ENCODE measurements at regions not wholly inside any gene's neighbourhood (a gene's known extent, or its start where the extent isn't known, plus 50 kb on each side); places are given as distances from the start of the nearest gene placed in this dataset.

DNA sequence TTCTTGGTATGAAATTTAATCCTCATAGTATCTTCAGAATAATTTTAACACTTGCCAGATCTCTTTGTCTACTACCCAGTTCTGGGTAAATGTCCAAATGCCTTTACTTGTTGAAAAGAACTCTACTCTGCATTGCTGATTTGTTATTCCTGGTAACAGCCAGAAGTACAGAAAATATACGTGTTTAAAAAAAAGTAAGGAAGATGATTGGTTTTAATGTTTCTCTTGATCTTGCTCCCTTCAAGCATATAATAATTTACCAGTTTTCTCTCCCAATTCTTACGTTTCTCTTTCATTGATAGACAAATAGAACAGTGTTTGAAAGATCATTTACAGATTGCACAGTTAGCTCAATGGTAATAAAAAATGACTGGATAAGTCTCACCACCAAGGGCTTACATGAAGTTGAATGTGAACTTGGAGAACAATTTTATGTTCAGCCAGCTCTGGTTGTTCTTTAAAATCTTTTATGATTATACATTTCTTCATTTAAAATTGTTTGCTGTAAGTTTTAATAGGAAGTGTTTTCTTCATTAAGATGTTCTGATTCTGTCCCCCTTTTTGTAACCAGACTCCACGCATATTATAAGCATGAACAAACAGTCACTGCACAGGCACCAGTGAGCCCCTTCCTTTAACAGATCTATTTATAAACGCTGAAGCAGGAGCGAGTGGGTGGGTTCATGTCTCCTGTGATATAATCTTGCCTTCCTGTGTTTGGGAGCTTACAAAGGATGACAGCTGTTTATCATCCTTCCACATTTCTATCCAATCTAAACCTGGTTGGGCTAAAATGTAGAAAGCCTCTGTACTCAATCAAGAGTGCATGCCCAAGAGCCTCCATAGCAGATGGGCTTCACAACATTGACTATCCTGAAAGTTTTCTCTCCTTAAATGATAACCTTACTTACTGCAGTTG, 299.5 kb downstream of the PRL start:
- peaks cover 22% of the 10 kb centered on the region for H3K4me1 Mint-ChIP-seq (ENCODE audit: low read depth)
- H3K36me3 Mint-ChIP-seq (ENCODE audit: insufficient read depth in 2 of 2), result no peaks in the 10 kb centered on the region
- H3K9me3 Mint-ChIP-seq, result no peaks in the 10 kb centered on the region
- DNase-seq (no peak), ATAC-seq (replicated peaks in 1 of 2) (no peak)
- no peak overlapping the region for H3K4me3 Mint-ChIP-seq
- no peak overlapping the region for H3K27ac Mint-ChIP-seq
- H3K27me3 Mint-ChIP-seq (ENCODE audit: low read depth), result peaks cover 22% of the 10 kb centered on the region

DNA sequence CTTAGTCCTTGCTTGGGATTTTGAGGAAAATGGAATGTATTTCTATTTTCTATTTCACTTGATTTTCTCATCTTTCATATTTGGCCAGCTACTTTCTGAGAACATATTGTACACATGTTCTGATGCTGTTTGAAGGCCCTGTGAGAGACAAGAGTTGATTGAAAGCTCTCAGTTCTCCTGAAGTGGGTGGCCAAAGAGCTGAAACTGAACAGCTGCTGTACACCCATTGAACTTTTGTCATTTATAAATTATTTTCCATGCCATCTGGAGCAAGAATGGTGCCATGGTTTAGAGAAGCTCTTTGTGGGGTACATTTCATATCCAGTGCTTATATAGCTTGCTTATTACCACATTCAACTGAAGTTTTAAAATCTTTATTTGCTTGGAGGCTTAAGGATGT, 298.3 kb downstream of the PRL start:
- no peak for DNase-seq
- Mint-ChIP-seq H3K27ac (no peak overlapping the region), H3K4me1 (ENCODE audit: low read depth) (peaks cover 12% of the 10 kb centered on the region), H3K9me3 (no peaks in the 10 kb centered on the region), H3K4me3 (no peak overlapping the region), H3K36me3 (ENCODE audit: insufficient read depth in 2 of 2) (no peaks in the 10 kb centered on the region), H3K27me3 (ENCODE audit: low read depth) (peaks cover 15% of the 10 kb centered on the region)
- no peak for ATAC-seq (replicated peaks in 1 of 2)

DNA sequence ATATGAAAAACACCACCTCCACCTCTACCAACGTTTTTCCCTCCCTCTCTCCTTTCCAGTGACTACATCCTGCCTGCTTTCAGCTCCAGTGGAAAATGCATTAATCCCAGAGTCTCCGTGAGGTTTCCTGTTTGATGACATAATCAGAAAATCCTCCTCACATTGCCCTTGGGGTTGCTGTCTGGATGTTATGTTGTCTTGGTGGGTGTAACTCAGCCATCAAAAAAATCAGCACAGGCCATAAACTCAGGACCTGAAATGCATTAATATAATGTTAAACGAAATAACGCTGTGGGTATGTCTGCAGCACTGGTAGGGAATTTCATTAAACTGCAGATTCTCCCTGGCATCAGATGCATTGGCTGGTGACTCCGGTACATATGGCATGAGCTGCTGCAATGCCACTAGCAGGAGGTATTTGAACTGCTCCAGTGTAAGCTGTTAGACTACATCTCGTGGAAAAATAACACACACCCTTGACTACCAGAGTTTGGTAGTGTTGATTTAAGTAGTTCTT, 297.8 kb downstream of the PRL start:
- H3K27me3 Mint-ChIP-seq (ENCODE audit: low read depth), result peaks cover 15% of the 10 kb centered on the region

DNA sequence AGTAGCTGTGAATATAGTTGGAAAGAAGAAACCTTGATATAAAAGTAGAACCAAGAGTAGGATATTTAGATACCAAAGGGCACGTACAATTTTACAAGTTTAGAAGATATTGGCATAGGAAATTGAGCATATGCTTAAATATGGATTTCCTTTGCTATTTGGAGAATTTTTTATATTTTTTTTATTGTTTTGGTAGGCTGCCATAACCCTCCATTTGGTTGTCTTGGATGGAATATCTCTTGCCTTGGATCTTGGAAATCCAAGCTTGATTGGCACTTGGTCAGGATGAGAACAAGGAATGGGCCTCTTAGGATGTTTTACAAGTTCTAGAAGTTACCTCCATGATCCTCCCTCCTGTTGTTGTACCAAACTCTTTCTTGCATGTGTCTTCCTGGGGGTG, 297.1 kb downstream of the PRL start:
- H3K9me3 Mint-ChIP-seq, result no peaks in the 10 kb centered on the region
- DNase-seq, result no peak
- no peak overlapping the region for H3K27ac Mint-ChIP-seq
- H3K4me3 Mint-ChIP-seq, result no peak overlapping the region
- no peak for ATAC-seq (replicated peaks in 1 of 2)
- no peaks in the 10 kb centered on the region for H3K36me3 Mint-ChIP-seq (ENCODE audit: insufficient read depth in 2 of 2)
- H3K27me3 Mint-ChIP-seq (ENCODE audit: low read depth), result peaks cover 15% of the 10 kb centered on the region
- H3K4me1 Mint-ChIP-seq (ENCODE audit: low read depth), result peaks cover 12% of the 10 kb centered on the region

More for the DNA sequence above, 297.8 kb downstream of the PRL start:
- no peaks in the 10 kb centered on the region for H3K9me3 Mint-ChIP-seq
- no peaks in the 10 kb centered on the region for H3K36me3 Mint-ChIP-seq (ENCODE audit: insufficient read depth in 2 of 2)
- H3K27ac Mint-ChIP-seq, result no peak overlapping the region
- peaks cover 12% of the 10 kb centered on the region for H3K4me1 Mint-ChIP-seq (ENCODE audit: low read depth)
- no peak for DNase-seq
- ATAC-seq (replicated peaks in 1 of 2), result no peak
- no peak overlapping the region for H3K4me3 Mint-ChIP-seq

DNA sequence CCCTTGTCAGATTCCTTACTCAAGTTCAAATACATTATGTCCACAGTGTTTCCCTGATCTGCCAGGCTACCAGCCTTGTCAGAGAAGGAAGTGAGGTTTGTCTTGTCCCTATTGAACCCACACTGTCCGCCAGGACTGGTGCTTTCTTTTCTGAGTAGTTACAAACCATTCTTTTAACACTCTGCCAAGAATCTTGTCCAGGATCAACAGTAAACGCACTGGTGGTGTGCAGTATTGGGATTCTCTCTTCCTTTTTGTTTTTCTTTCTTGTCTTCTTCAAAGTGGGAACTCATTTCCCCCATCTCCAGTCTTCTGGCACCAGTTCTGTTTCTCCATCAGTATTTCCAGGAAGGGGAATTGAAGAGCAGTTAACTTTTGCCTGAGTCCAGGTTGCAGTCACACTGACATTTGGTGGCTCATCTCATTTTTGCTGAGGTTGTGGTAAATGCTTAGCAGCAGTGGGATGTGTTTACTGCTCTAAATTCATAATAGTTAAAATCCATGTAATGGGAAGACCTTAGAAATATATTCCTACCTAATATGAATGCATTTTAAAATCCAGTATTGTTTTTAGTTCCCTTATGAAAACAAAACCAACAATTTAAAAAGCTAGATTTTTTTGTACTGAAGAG, 295.3 kb downstream of the PRL start:
- Mint-ChIP-seq H3K27me3 (ENCODE audit: low read depth) (peaks cover 15% of the 10 kb centered on the region), H3K4me1 (ENCODE audit: low read depth) (peaks cover 12% of the 10 kb centered on the region), H3K36me3 (ENCODE audit: insufficient read depth in 2 of 2) (no peaks in the 10 kb centered on the region), H3K9me3 (no peaks in the 10 kb centered on the region), H3K27ac (no peak overlapping the region), H3K4me3 (no peak overlapping the region)
- ATAC-seq (replicated peaks in 1 of 2), result no peak
- no peak for DNase-seq

DNA sequence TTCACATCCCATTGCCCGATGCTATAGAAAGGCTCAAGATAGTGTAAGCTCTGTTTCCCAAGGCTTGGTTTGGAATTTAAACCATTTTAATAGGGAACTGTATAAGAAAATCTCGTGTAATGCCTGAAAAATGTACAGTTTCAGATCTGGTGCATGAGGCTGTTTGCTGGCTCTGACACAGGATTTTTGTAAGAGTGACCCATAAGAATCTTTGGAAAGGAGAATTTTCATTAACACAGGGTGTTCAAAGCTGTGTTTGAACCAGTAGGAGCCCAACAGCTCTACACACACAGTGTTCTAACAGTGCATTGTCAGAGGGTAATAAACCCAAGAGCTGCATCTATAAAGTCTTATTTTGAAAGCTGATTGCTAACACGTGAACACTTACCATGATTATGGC, 293.5 kb downstream of the PRL start:
- Mint-ChIP-seq H3K27me3 (ENCODE audit: low read depth) (peaks cover 11% of the 10 kb centered on the region), H3K27ac (no peak overlapping the region), H3K4me3 (no peak overlapping the region), H3K9me3 (peaks cover 0 to 2% of the 10 kb centered on the region in 2 donors), H3K36me3 (ENCODE audit: insufficient read depth in 2 of 2) (no peaks in the 10 kb centered on the region), H3K4me1 (ENCODE audit: low read depth) (peaks cover 5% of the 10 kb centered on the region)
- DNase-seq (no peak), ATAC-seq (replicated peaks in 1 of 2) (no peak)

DNA sequence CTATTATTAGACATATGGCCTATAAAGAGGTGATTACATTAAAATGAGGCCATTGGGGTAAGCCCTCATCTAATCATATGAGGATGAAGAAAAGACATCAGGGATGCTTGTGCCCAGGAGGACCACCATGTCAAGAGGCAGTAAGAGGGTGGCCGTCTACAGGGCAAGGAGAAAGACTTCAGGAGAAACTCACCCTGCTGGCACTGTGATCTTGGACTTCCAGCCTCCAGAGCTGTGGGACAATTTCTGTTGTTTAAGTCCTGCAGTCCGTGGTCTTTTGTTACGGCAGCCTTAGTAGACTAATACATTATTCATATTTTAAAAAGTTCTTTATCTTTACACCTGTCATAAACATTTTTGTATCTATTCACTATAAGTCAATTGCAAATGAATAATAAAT, 290.0 kb downstream of the PRL start:
- DNase-seq (no peak), ATAC-seq (replicated peaks in 1 of 2) (no peak)
- peaks cover 5% of the 10 kb centered on the region for H3K4me1 Mint-ChIP-seq (ENCODE audit: low read depth)
- H3K27me3 Mint-ChIP-seq (ENCODE audit: low read depth), result peaks cover 9% of the 10 kb centered on the region
- no peak overlapping the region for H3K4me3 Mint-ChIP-seq
- no peaks in the 10 kb centered on the region for H3K36me3 Mint-ChIP-seq (ENCODE audit: insufficient read depth in 2 of 2)
- H3K27ac Mint-ChIP-seq, result no peak overlapping the region
- H3K9me3 Mint-ChIP-seq, result peaks cover 0 to 2% of the 10 kb centered on the region in 2 donors

DNA sequence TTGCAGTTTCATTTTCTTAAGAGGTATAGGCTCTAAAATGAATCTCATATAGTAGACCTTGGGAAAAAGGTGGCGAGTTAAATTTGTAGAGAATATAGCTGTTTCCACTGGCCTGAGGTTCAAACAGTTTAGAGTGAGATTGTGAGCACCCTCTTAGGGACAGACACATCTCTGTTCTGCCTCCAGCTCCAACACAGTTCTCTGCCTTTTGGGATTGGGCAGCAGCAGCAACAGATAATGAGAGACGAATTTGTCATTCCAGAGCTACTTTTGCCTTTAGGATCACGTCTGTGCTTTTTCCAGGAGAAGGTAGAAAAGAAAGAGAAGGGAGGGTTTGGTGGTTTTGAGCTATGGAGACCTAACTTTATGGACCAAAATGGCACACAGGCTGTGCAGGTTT, 289.4 kb downstream of the PRL start:
- no peak for ATAC-seq (replicated peaks in 1 of 2)
- H3K4me3 Mint-ChIP-seq, result no peak overlapping the region
- H3K4me1 Mint-ChIP-seq (ENCODE audit: low read depth), result peaks cover 5% of the 10 kb centered on the region
- no peaks in the 10 kb centered on the region for H3K36me3 Mint-ChIP-seq (ENCODE audit: insufficient read depth in 2 of 2)
- H3K9me3 Mint-ChIP-seq, result peaks cover 0 to 2% of the 10 kb centered on the region in 2 donors
- H3K27ac Mint-ChIP-seq, result no peak overlapping the region
- no peak for DNase-seq
- peaks cover 9% of the 10 kb centered on the region for H3K27me3 Mint-ChIP-seq (ENCODE audit: low read depth)

DNA sequence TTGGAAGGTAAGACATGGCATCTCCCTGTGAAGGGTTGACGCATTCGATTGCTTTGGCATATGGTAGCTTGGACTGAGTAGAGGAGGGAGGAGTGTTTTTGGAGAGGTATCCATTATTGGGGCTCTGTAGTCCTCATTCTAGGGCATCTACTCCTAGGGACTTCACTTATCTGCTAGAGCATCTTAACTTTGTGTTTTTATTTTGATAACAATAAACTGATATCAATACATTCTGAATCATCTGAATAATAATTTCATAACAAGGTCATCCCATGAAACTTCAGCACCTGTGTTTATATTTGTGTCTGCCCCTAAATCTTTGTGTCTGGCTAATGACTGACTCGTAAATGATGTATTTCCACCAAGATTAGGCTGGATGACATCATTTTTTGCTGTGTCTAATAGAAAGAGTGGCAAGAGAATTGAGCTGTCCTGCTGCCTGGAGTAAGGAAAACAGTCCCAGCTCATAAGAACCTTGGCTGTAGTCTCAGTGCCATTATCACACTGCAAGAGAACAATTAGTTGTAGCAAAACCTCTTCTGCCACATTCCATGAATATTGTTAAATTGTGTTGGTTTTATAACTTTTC, 288.5 kb downstream of the PRL start:
- DNase-seq, result no peak
- Mint-ChIP-seq H3K4me1 (ENCODE audit: low read depth) (peaks cover 5% of the 10 kb centered on the region), H3K36me3 (ENCODE audit: insufficient read depth in 2 of 2) (no peaks in the 10 kb centered on the region), H3K27ac (no peak overlapping the region), H3K9me3 (peaks cover 0 to 2% of the 10 kb centered on the region in 2 donors), H3K4me3 (no peak overlapping the region), H3K27me3 (ENCODE audit: low read depth) (peaks cover 9% of the 10 kb centered on the region)
- ATAC-seq (replicated peaks in 1 of 2), result no peak

DNA sequence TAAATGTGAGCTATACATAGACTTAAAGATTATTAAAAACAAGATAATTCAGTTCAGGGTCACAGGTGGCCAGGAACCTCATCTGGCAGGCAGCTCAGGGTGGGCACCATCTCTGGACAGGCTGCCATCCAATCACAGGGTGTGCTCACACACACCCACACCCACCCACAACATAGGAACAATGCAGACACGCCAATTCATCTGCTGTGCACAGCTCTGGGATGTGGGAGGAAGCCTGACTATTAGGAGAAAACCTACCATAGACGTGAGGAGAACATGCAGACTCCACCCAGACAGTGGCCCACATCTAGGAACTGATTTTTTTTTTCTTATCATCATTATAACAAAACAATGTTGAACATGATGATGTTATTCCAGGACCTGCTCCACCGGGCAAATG, 286.7 kb downstream of the PRL start:
- ATAC-seq (replicated peaks in 1 of 2) (no peak), DNase-seq (no peak)
- no peak overlapping the region for H3K4me3 Mint-ChIP-seq
- no peaks in the 10 kb centered on the region for H3K36me3 Mint-ChIP-seq (ENCODE audit: insufficient read depth in 2 of 2)
- no peak overlapping the region for H3K27ac Mint-ChIP-seq
- peaks cover 0 to 2% of the 10 kb centered on the region in 2 donors for H3K9me3 Mint-ChIP-seq
- peaks cover 5% of the 10 kb centered on the region for H3K4me1 Mint-ChIP-seq (ENCODE audit: low read depth)
- peaks cover 9% of the 10 kb centered on the region for H3K27me3 Mint-ChIP-seq (ENCODE audit: low read depth)

DNA sequence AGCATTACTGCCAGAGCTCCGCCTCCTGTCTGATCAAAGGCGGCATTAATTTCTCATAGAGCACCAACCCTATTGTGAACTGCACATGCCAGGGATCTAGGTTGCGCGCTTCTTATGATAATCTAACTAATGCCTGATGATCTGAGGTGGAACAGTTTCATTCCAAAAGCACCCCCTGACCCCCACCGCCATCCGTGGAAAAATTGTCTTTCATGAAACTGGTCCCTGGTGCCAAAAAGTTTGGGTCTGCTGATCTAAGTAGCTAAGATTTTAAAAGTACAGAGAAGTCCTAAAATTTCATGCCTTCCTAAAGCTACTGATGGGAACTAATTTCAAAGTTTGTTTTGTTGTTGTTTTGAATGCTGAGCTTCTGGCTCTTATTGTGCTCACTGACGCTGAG, 281.6 kb downstream of the PRL start:
- no peaks in the 10 kb centered on the region for H3K9me3 Mint-ChIP-seq
- no peak for ATAC-seq (replicated peaks in 1 of 2)
- peaks cover 5% of the 10 kb centered on the region for H3K4me1 Mint-ChIP-seq (ENCODE audit: low read depth)
- no peak overlapping the region for H3K4me3 Mint-ChIP-seq
- DNase-seq, result no peak
- H3K27me3 Mint-ChIP-seq (ENCODE audit: low read depth), result no peaks in the 10 kb centered on the region
- H3K27ac Mint-ChIP-seq, result no peak overlapping the region
- H3K36me3 Mint-ChIP-seq (ENCODE audit: insufficient read depth in 2 of 2), result no peaks in the 10 kb centered on the region

DNA sequence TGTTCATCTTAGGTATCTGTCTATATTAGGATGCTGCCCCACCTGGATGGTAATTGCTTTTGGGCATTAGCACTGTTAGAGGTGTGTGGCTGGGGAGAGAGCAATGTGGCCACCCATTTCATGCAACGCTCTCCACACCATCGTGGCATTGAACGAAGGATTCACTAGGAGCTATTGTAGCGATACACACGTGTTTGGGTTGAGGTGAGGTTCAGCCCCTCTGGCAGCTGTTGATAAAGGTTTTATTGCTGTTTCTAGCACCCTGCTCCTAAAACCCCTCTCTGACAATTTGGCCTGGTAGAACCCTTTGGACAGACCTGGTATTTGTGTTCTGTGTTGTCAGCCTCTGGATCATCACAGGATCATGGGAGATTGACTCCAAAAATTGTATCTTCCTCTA, 280.9 kb downstream of the PRL start:
- H3K36me3 Mint-ChIP-seq (ENCODE audit: insufficient read depth in 2 of 2), result no peaks in the 10 kb centered on the region
- no peak for ATAC-seq (replicated peaks in 1 of 2)
- DNase-seq, result no peak
- no peaks in the 10 kb centered on the region for H3K27me3 Mint-ChIP-seq (ENCODE audit: low read depth)
- H3K9me3 Mint-ChIP-seq, result no peaks in the 10 kb centered on the region
- H3K4me3 Mint-ChIP-seq, result no peak overlapping the region
- no peak overlapping the region for H3K27ac Mint-ChIP-seq
- peaks cover 5% of the 10 kb centered on the region for H3K4me1 Mint-ChIP-seq (ENCODE audit: low read depth)

DNA sequence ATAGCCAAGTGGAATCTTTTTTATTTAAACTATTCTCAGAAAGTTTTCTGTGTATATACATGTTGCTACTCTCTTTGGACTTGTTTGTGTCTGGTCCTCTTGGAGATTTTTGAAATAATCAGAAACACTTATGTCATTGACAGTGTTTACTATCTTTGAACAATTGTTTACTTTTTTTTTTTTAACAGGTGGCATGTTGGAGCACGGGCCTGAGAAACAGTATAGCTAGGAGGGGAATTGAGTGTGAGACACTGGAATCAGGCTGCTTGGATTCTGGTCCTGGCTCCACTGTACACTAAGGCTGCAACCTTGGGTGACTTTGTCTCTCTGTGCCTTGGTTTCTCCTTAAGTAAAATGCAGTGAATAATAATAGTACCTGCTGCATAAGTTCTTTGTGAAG, 279.6 kb downstream of the PRL start:
- Mint-ChIP-seq H3K9me3 (peaks cover 2% of the 10 kb centered on the region in 2 donors), H3K4me3 (no peak overlapping the region), H3K27ac (no peak overlapping the region), H3K4me1 (ENCODE audit: low read depth) (no peaks in the 10 kb centered on the region), H3K27me3 (ENCODE audit: low read depth) (no peaks in the 10 kb centered on the region), H3K36me3 (ENCODE audit: insufficient read depth in 2 of 2) (peaks cover under 1 to 2% of the 10 kb centered on the region in 2 donors)
- ATAC-seq (replicated peaks in 1 of 2) (no peak), DNase-seq (no peak)
